Endothelial cell of umbilical vein (primary cell): ENCODE measurements at regions not wholly inside any gene's neighbourhood (a gene's known extent, or its start where the extent isn't known, plus 50 kb on each side); places are given as distances from the start of the nearest gene placed in this dataset.

ENCODE experiments used
- BruUV-seq: library from RNA; stranded (reverse); fragments of 400-500 nt; replicated peaks from 2 replicates; lab custom pipeline; 2021; lab: Mats Ljungman, UMichigan
- CTCF ChIA-PET: fragments of 300-600, 350-600 bp; sonication (Branson Sonifier 250); formaldehyde crosslinking; loops from one replicate; lab custom pipeline; 2021; ENCODE audit warnings: antibody characterized with exemption, inconsistent platforms; lab: Charles Lee
- POLR2A ChIA-PET: fragments of 300-600, 350-600 bp; sonication (Branson Sonifier 250); formaldehyde crosslinking; loops from one replicate; lab custom pipeline; 2021; ENCODE audit warnings: antibody characterized with exemption, inconsistent platforms; lab: Charles Lee
- DNase-seq: peaks from one replicate; pipeline ENCODE4 v3.0.0-alpha.2; 2011; ENCODE audit warnings: low read depth, low spot score
- FAIRE-seq: peaks from 2 replicates; lab custom pipeline; 2011; peaks lifted over from hg19 to GRCh38; lab: Jason Lieb, UNC
- H2AFZ ChIP-seq: 2 replicates; pipeline ENCODE4 v1.6.0; 2012; ENCODE audit warnings: low read depth, low read length, control low read depth, inconsistent platforms
- H3K27ac ChIP-seq: 2 replicates; pipeline ENCODE4 v1.5.1; 2011; ENCODE audit warnings: low read depth, mild to moderate bottlenecking, control low read depth, low read length, moderate library complexity; ENCODE audit not compliant: insufficient read depth
- H3K27me3 ChIP-seq, 2 experiments: 2 replicates each; pipeline versions ENCODE4 v1.6.0 to v1.6.1; 2011; ENCODE audit warnings: low read length in 2 of 2, mixed read lengths in 1 of 2; ENCODE audit not compliant: control insufficient read depth in 2 of 2, insufficient read depth in 2 of 2
- H3K36me3 ChIP-seq, 2 experiments: 2 replicates in 1 of 2; 3 replicates in 1 of 2; pipeline ENCODE4 v1.5.1; 2011; ENCODE audit warnings: low read length in 2 of 2, mild to moderate bottlenecking in 1 of 2, moderate library complexity in 1 of 2; ENCODE audit not compliant: control insufficient read depth in 2 of 2, insufficient read depth in 2 of 2; ENCODE audit errors: extremely low read depth in 1 of 2
- H3K4me1 ChIP-seq: 3 replicates; pipeline ENCODE4 v1.5.1; 2011; ENCODE audit warnings: mild to moderate bottlenecking, low read length; ENCODE audit not compliant: control insufficient read depth, insufficient read depth; ENCODE audit errors: extremely low read depth
- H3K4me2 ChIP-seq: 2 replicates; pipeline ENCODE4 v1.6.1; 2011; ENCODE audit warnings: low read length, control low read depth, mixed read lengths; ENCODE audit not compliant: insufficient read depth
- H3K4me3 ChIP-seq, 3 experiments: fragments of 200-600 bp in 1 of 3; sonication (generic), shearing (Covaris generic) in 1 of 3; replicated peaks in 1 of 3; 2 replicates each; pipeline ENCODE4 v1.5.1; 2011 to 2016; ENCODE audit warnings: control low read depth in 3 of 3, low read length in 3 of 3, mild to moderate bottlenecking in 2 of 3, inconsistent platforms in 1 of 3, low read depth in 1 of 3, moderate library complexity in 1 of 3; ENCODE audit not compliant: insufficient read depth in 1 of 3
- H3K79me2 ChIP-seq: 2 replicates; pipeline ENCODE4 v1.6.0; 2012; ENCODE audit warnings: low read length, inconsistent platforms; ENCODE audit not compliant: control insufficient read depth, insufficient read depth
- H3K9ac ChIP-seq: replicated peaks from 2 replicates; pipeline ENCODE3; 2011; ENCODE audit warnings: low read length, control low read depth; ENCODE audit not compliant: insufficient read depth; ENCODE audit errors: extremely low read depth
- H3K9me1 ChIP-seq: replicated peaks from 3 replicates; pipeline ENCODE4 v1.6.0; 2011; ENCODE audit warnings: mild to moderate bottlenecking, low read length; ENCODE audit not compliant: control insufficient read depth, insufficient read depth; ENCODE audit errors: extremely low read depth
- H3K9me3 ChIP-seq: replicated peaks from 2 replicates; pipeline ENCODE4 v1.5.1; 2012; ENCODE audit warnings: low read length, inconsistent platforms; ENCODE audit not compliant: control insufficient read depth, insufficient read depth
- H4K20me1 ChIP-seq: replicated peaks from 2 replicates; pipeline ENCODE3; 2011; ENCODE audit warnings: mild to moderate bottlenecking, low read length; ENCODE audit not compliant: control insufficient read depth, insufficient read depth; ENCODE audit errors: extremely low read depth
- CTCF ChIP-seq, 2 donors: IDR thresholded peaks; 1 replicate in 1 of 2; 2 replicates in 1 of 2; pipeline ENCODE4 v1.5.1; 2011; ENCODE audit warnings: low read length in 2 of 2, mild to moderate bottlenecking in 2 of 2, moderate library complexity in 2 of 2, control low read depth in 1 of 2, inconsistent platforms in 1 of 2, low read depth in 1 of 2; ENCODE audit not compliant: insufficient read depth in 1 of 2; ENCODE audit errors: extremely low read depth in 1 of 2
- EZH2 ChIP-seq: IDR thresholded peaks from 2 replicates; pipeline ENCODE4 v1.6.1; 2012; ENCODE audit warnings: borderline replicate concordance, low read depth, mild to moderate bottlenecking, moderate library complexity, low read length, inconsistent platforms; ENCODE audit not compliant: severe bottlenecking
- FOS ChIP-seq: IDR thresholded peaks from 2 replicates; pipeline ENCODE4 v1.6.1; 2011; ENCODE audit warnings: mild to moderate bottlenecking, low read length, moderate library complexity, borderline replicate concordance; ENCODE audit not compliant: insufficient read depth
- GATA2 ChIP-seq: IDR thresholded peaks from 2 replicates; pipeline ENCODE4 v1.7.0; 2011; ENCODE audit warnings: low read depth, mild to moderate bottlenecking, moderate library complexity, mixed read lengths, low read length; ENCODE audit not compliant: insufficient read length, insufficient read depth
- JUN ChIP-seq: IDR thresholded peaks from 2 replicates; pipeline ENCODE4 v1.6.1; 2011; ENCODE audit warnings: borderline replicate concordance, low read depth; ENCODE audit not compliant: insufficient read length, insufficient read depth
- POLR2A ChIP-seq: IDR thresholded peaks from 2 replicates; pipeline ENCODE4 v1.6.1; 2012; ENCODE audit warnings: low read depth, mild to moderate bottlenecking, control low read depth, low read length
- POLR2AphosphoS5 ChIP-seq: IDR thresholded peaks from 2 replicates; pipeline ENCODE4 v1.6.1; 2012; ENCODE audit warnings: low read depth, mild to moderate bottlenecking, control low read depth, low read length, moderate library complexity; ENCODE audit not compliant: insufficient read depth
- dilution Hi-C: fragments of 300-500 bp; cut with MboI; formaldehyde crosslinking; loops from one replicate; pipeline ENCODE4 v1.15.0; 2019; ENCODE audit warnings: low sequenced_read_pairs; ENCODE audit not compliant: extremely low pct_ligation_motif_present
- intact Hi-C: fragments of 100-400 bp; cut with micrococcal nuclease; formaldehyde crosslinking; loops from one replicate; pipeline ENCODE4 v1.10.0; 2022

- DNase-seq (no peak), FAIRE-seq (no peak)
- Histone ChIP-seq H2AFZ (no peak overlapping the region), H3K79me2 (no peaks in the 10 kb centered on the region), H3K9me1 (no peaks in the 10 kb centered on the region), H3K27ac (no peak overlapping the region), H3K9ac (no peak overlapping the region), H3K4me2 (no peak overlapping the region), H3K27me3 (no peaks in the 10 kb centered on the region), H3K36me3 (no peaks in the 10 kb centered on the region), H3K4me1 (no peaks in the 10 kb centered on the region), H3K4me3 (no peak overlapping the region), H3K9me3 (no peaks in the 10 kb centered on the region), H4K20me1 (no peaks in the 10 kb centered on the region)
- no peak for TF ChIP-seq FOS
- no peak for TF ChIP-seq POLR2AphosphoS5
- no peak for TF ChIP-seq JUN
- TF ChIP-seq CTCF (IDR thresholded peaks at IDR 0.05; ENCODE audit: extremely low read depth in 1 of 2, insufficient read depth in 1 of 2, low read depth in 1 of 2, low read length in 2 of 2), result no peak
- no peak for TF ChIP-seq EZH2
- no peak for TF ChIP-seq POLR2A
- TF ChIP-seq GATA2, result no peak
- CTCF ChIA-PET, result no interaction called here
- dilution Hi-C loops, result no loop called here
- intact Hi-C loops, result no loop called here
- no TSS peak for BruUV-seq
- POLR2A ChIA-PET, result no interaction called here
These were observed 316.0 kb upstream of the MIR17HG start for GRCh38 chr13:91031508-91031907.
